MCF 10A (cell line): ENCODE measurements at regions not wholly inside any gene's neighbourhood (a gene's known extent, or its start where the extent isn't known, plus 50 kb on each side); places are given as distances from the start of the nearest gene placed in this dataset.
"Not testable (repeated sequence)": the region's sequence is repeated elsewhere in the genome, so short reads cannot be mapped to it uniquely, and the experiment has no call there.

ENCODE experiments used
- BruUV-seq: library from RNA; stranded (reverse); fragments of 400-500 nt; replicated peaks from 2 replicates; lab custom pipeline; 2021; lab: Mats Ljungman, UMichigan
- CTCF ChIA-PET: fragments of 300-600 bp; sonication (Branson Sonifier 250); formaldehyde crosslinking; extraction: SDS; loops from one replicate; lab custom pipeline; 2021; ENCODE audit warnings: antibody characterized with exemption, inconsistent platforms; lab: Yijun Ruan, JAX
- POLR2A ChIA-PET: fragments of 300-600, 350-650 bp; sonication (Branson Sonifier 250); formaldehyde crosslinking; extraction: SDS; loops from one replicate; lab custom pipeline; 2020; ENCODE audit warnings: antibody characterized with exemption, inconsistent platforms; lab: Yijun Ruan, JAX
- DNase-seq: peaks from one replicate; pipeline ENCODE4 v3.0.0-alpha.2; 2018; ENCODE audit not compliant: unreplicated experiment
- H3K27ac Mint-ChIP-seq: one replicate; pipeline ENCODE4 v1.8.0; 2022; ENCODE audit warnings: mild to moderate bottlenecking, low read depth, mixed read lengths; ENCODE audit not compliant: unreplicated experiment
- H3K27me3 Mint-ChIP-seq: one replicate; pipeline ENCODE4 v1.8.0; 2022; ENCODE audit warnings: mixed read lengths; ENCODE audit not compliant: insufficient read depth, unreplicated experiment
- H3K36me3 Mint-ChIP-seq: one replicate; pipeline ENCODE4 v1.8.0; 2022; ENCODE audit warnings: mild to moderate bottlenecking, moderate library complexity, mixed read lengths; ENCODE audit not compliant: insufficient read depth, unreplicated experiment
- H3K4me1 Mint-ChIP-seq: one replicate; pipeline ENCODE4 v1.8.0; 2022; ENCODE audit warnings: mixed read lengths; ENCODE audit not compliant: insufficient read depth, unreplicated experiment
- H3K4me3 Mint-ChIP-seq: one replicate; pipeline ENCODE4 v1.8.0; 2022; ENCODE audit warnings: mild to moderate bottlenecking, moderate library complexity, mixed read lengths; ENCODE audit not compliant: unreplicated experiment
- H3K9me3 Mint-ChIP-seq: one replicate; pipeline ENCODE4 v1.8.0; 2022; ENCODE audit warnings: mixed read lengths; ENCODE audit not compliant: unreplicated experiment
- intact Hi-C: fragments of 100-400 bp; cut with micrococcal nuclease; formaldehyde crosslinking; loops from 2 replicates; pipeline ENCODE4 v1.14.1; 2022
- TF ChIP-seq, protein P1 (sequence below): fragments of 200-600 bp; IDR thresholded peaks from one replicate; pipeline ENCODE4 v1.8.0; 2022; ENCODE audit warnings: antibody characterized with exemption, mild to moderate bottlenecking; ENCODE audit not compliant: unreplicated experiment

DNA sequence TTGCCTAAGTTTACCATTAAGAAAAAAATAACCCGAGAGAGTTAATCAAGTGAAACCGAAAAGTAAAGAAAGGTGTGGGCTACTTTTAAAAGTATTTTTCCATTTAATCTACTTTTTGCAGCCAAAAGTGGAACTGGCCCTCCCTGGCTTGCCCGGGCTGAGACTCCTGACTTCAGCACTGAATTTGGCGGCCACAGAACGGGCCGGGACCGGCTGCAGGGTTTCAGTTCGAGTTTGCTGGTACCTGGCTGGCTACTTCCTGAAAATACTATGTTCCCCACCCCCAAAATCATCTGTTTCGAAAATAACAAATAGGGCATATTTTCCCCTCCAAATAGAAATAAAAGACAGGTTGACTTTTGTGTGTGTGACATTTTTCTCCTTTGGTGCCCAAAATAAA is 173.4 kb upstream of the EXOC2 start:
- ChIA-PET CTCF (no interaction called here), POLR2A (interaction anchor here (0.6 kb wide), 1 partner anchor 266 kb away, joined by 3 read pairs; no protein-coding TSS in a partner anchor)
- Mint-ChIP-seq H3K27me3 (no peaks in the 10 kb centered on the region), H3K4me1 (no peaks in the 10 kb centered on the region), H3K36me3 (peaks cover 7% of the 10 kb centered on the region), H3K9me3 (no peaks in the 10 kb centered on the region), H3K4me3 (no peak overlapping the region), H3K27ac (no peak overlapping the region)
- no peak for DNase-seq
- intact Hi-C loops = no loop called here
- TF ChIP-seq, protein P1, sequence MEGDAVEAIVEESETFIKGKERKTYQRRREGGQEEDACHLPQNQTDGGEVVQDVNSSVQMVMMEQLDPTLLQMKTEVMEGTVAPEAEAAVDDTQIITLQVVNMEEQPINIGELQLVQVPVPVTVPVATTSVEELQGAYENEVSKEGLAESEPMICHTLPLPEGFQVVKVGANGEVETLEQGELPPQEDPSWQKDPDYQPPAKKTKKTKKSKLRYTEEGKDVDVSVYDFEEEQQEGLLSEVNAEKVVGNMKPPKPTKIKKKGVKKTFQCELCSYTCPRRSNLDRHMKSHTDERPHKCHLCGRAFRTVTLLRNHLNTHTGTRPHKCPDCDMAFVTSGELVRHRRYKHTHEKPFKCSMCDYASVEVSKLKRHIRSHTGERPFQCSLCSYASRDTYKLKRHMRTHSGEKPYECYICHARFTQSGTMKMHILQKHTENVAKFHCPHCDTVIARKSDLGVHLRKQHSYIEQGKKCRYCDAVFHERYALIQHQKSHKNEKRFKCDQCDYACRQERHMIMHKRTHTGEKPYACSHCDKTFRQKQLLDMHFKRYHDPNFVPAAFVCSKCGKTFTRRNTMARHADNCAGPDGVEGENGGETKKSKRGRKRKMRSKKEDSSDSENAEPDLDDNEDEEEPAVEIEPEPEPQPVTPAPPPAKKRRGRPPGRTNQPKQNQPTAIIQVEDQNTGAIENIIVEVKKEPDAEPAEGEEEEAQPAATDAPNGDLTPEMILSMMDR = no peak
- no TSS peak for BruUV-seq

GRCh38 chr6:865846-866245 is 172.9 kb upstream of the EXOC2 start:
- Mint-ChIP-seq H3K4me3 (no peak overlapping the region), H3K9me3 (no peaks in the 10 kb centered on the region), H3K27me3 (no peaks in the 10 kb centered on the region), H3K4me1 (no peaks in the 10 kb centered on the region), H3K36me3 (peaks cover 7% of the 10 kb centered on the region), H3K27ac (no peak overlapping the region)
- intact Hi-C loops = no loop called here
- BruUV-seq = no TSS peak
- CTCF ChIA-PET = no interaction called here
- POLR2A ChIA-PET = no interaction called here
- DNase-seq = no peak
- TF ChIP-seq, protein P1 = no peak

- no peak for DNase-seq
- TF ChIP-seq, protein P1 = no peak
- POLR2A ChIA-PET = interaction anchor here (0.8 kb wide), 1 partner anchor 462 kb away, joined by 3 read pairs; no protein-coding TSS in a partner anchor
- intact Hi-C loops = no loop called here
- Mint-ChIP-seq H3K27ac (no peak overlapping the region), H3K4me3 (no peak overlapping the region), H3K27me3 (no peaks in the 10 kb centered on the region), H3K4me1 (no peaks in the 10 kb centered on the region), H3K36me3 (no peaks in the 10 kb centered on the region), H3K9me3 (no peaks in the 10 kb centered on the region)
- CTCF ChIA-PET = interaction anchor here (1.2 kb wide), 1 partner anchor 67 kb away, joined by 5 read pairs; no protein-coding TSS in a partner anchor
- BruUV-seq = no TSS peak
Observed at GRCh38 chr6:863831-864230, 170.9 kb upstream of the EXOC2 start.

GRCh38 chr6:863127-863526 is 170.2 kb upstream of the EXOC2 start:
- H3K4me3 Mint-ChIP-seq, intact Hi-C loops, BruUV-seq, H3K27me3 Mint-ChIP-seq, H3K9me3 Mint-ChIP-seq, CTCF ChIA-PET, H3K27ac Mint-ChIP-seq, H3K36me3 Mint-ChIP-seq, DNase-seq, H3K4me1 Mint-ChIP-seq: not testable (repeated sequence)
- POLR2A ChIA-PET = interaction anchor here (0.8 kb wide), 1 partner anchor 463 kb away, joined by 3 read pairs; no protein-coding TSS in a partner anchor
